Spleen (tissue), 7 donors: ENCODE measurements at regions not wholly inside any gene's neighbourhood (a gene's known extent, or its start where the extent isn't known, plus 50 kb on each side); places are given as distances from the start of the nearest gene placed in this dataset.

ENCODE experiments used
- POLR2A ChIP-seq, 3 donors: fragments of 450-650 bp; IDR thresholded peaks; one replicate each; pipeline ENCODE4 v1.5.1; 2017; ENCODE audit warnings: antibody characterized with exemption in 3 of 3, mild to moderate bottlenecking in 1 of 3
- POLR2AphosphoS5 ChIP-seq, 3 donors: sonication (generic); formaldehyde crosslinking; IDR thresholded peaks; one replicate each; pipeline ENCODE4 v1.5.1; 2017; ENCODE audit warnings: antibody characterized with exemption in 3 of 3
- TF ChIP-seq, protein P1 (sequence below), 11 experiments: fragments of 200-600 bp in 7 of 11; fragments of 450-650 bp in 4 of 11; sonication (generic) in 4 of 11; IDR thresholded peaks in 8 of 11; conservative IDR thresholded peaks in 3 of 11; 1 replicate in 7 of 11; 2 replicates in 4 of 11; pipeline versions ENCODE4 v1.4.0 to v1.8.0; 2016 to 2021; ENCODE audit warnings: antibody characterized with exemption in 11 of 11, inconsistent platforms in 4 of 11, mild to moderate bottlenecking in 1 of 11
- donor health status: DM: no; HTN: no; CAD: no; lungs with moderate emphysema.
- donor health status: DM: no; HTN: no; CAD: no.
- donor health status: DM: no; HTN: no; CAD: no.

DNA sequence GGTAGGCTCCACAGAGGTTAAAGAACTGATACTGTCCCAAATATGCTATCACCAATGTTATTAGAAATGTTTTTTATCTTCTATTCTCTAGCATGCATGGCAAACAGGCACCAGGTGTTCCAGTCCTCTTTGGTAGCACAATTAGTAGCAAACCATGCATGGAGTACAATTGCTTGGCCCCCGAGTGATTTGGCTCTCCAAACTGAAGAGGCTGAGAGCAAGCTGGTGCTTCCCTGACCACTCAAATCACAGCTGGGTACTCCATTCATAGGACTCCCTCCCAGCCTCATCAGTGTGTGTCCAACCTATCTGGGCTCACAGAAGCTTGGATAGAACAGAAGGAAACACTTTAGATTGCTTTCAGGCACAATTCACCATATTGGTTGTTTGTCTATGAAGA is 93.4 kb downstream of the DIO2 start:
- TF ChIP-seq, protein P1, sequence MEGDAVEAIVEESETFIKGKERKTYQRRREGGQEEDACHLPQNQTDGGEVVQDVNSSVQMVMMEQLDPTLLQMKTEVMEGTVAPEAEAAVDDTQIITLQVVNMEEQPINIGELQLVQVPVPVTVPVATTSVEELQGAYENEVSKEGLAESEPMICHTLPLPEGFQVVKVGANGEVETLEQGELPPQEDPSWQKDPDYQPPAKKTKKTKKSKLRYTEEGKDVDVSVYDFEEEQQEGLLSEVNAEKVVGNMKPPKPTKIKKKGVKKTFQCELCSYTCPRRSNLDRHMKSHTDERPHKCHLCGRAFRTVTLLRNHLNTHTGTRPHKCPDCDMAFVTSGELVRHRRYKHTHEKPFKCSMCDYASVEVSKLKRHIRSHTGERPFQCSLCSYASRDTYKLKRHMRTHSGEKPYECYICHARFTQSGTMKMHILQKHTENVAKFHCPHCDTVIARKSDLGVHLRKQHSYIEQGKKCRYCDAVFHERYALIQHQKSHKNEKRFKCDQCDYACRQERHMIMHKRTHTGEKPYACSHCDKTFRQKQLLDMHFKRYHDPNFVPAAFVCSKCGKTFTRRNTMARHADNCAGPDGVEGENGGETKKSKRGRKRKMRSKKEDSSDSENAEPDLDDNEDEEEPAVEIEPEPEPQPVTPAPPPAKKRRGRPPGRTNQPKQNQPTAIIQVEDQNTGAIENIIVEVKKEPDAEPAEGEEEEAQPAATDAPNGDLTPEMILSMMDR (IDR thresholded peaks at IDR 0.05 in 8 of 11, conservative IDR thresholded peaks at IDR 0.05 in 3 of 11) = no peak
- TF ChIP-seq POLR2AphosphoS5 (IDR thresholded peaks at IDR 0.05) (no peak), POLR2A (IDR thresholded peaks at IDR 0.05) (no peak)
